NCI-H2227 treated with DMSO at 0.1 percent for 48 hours (cell line): ENCODE measurements at regions not wholly inside any gene's neighbourhood (a gene's known extent, or its start where the extent isn't known, plus 50 kb on each side); places are given as distances from the start of the nearest gene placed in this dataset.
"Not testable (repeated sequence)": the region's sequence is repeated elsewhere in the genome, so short reads cannot be mapped to it uniquely, and the experiment has no call there.

Experiments used
- DNase-seq: peaks from one replicate; lab custom pipeline; 2025; lab: John Stamatoyannopoulos, UW

DNA sequence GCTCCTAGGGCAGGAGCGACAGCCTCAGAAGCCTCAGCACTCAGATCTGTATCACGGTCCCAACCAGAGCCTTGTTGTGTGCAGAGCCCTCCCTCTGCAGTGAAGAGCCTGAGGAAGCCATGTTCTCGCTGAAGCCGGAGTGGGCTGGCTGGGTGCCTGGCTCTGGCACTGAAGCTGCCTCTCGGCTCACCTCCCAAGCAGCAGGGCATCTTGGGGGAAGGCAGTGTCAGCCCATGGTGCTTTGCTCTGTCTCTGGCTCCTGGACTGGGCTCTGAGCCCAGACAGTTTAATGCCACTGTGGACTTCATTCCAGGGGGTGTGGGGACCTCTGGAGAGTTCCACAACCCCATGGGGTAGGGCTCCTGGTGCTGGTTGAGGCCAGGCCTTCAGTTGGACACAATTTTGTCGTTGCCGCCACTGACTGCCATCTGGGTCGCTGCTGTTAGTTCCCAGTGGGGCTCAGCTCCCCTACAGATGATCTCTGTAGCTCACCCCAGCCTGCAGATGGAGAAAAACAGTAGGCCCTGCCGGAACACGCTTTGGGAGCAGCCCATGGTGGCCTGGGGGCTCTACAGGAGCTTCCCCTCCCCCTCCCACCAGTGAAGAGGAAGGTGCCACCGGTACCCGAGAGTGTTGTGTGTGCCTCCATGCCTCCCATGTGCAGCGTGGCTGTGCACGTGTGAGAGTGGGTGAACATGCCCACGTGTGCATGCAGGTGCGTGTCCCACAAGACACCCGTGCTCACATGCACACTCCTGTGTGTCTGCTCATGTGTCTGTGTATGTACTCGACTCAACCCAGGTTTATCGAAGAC is 86.5 kb upstream of the B3GAT1 start:
- DNase-seq: no peak

DNA sequence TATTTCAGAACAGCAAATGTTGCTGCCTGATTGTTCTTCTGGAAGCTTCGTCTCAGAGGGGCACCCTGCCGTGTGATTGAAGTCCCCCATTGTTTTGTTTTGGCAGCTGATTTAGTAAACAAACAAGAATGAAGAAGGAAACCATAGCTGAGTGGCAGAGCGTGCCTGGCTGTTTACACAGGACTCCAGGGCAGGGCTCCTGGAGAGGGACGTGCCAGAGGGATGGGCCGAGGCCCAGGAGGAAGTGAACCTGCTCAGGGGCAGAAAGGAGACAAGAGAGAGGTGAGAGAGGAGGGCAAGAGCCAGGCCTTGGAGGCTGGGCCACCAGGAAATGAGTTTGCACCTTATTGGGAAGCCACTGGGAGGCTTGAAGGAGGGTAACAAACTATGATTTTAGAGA is 85.5 kb upstream of the B3GAT1 start:
- no peak for DNase-seq

DNA sequence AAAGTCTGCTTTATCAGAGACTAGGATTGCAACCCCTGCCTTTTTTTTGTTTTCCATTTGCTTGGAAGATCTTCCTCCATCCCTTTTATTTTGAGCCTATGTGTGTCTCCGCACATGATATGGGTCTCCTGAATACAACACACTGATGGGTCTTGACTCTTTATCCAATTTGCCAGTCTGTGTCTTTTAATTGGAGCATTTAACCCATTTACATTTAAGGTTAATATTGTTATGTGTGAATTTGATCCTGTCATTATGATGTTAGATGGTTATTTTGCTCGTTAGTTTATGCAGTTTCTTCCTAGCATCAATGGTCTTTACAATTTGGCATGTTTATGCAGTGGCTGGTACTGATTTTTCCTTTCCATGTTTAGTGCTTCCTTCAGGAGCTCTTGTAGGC is 84.0 kb upstream of the B3GAT1 start:
- DNase-seq: not testable (repeated sequence)

DNA sequence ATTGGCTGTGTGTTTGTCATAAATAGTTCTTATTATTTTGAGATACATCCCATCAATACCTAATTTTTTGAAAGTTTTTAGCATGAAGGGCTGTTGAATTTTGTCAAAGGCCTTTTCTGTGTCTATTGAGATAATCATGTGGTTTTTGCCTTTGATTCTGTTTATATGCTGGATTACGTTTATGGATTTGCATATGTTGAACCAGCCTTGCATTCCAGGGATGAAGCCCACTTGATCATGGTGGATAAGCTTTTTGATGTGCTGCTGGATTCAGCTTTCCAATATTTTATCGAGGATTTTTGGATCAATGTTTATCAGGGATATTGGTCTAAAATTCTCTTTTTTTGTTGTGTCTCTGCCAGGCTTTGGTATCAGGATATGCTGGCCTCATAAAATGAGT is 82.4 kb upstream of the B3GAT1 start:
- DNase-seq: not testable (repeated sequence)

DNA sequence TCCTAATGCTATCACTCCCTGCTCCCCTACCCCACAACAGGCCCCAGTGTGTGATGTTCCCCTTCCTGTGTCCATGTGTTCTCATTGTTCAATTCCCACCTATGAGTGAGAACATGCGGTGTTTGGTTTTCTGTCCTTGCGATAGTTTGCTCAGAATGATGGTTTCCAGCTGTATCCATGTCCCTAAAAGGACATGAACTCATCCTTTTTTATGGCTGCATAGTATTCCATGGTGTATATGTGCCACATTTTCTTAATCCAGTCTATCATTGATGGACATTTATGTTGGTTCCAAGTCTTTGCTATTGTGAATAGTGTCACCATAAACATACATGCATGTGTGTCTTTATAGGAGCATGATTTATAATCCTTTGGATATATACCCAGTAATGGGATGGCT is 80.4 kb upstream of the B3GAT1 start:
- not testable (repeated sequence) for DNase-seq

DNA sequence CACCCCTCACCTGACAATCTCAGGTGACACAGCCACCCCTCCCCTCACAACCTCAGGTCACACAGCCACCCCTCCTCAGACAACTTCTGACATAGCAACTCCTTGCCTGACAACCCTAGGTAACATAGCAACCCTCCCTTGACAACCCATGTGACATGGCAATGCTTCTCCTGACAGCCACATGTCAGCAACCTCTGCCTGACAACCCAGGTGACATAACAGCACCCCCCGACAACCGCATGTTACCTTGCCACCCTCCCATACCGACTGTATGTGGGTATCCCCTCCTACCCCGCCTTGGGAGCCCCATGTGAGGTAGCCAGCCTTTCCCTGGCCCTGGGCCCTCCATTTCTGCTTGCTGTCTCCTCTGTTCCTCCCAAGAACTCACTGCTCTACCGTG is 77.7 kb upstream of the B3GAT1 start:
- DNase-seq: no peak

DNA sequence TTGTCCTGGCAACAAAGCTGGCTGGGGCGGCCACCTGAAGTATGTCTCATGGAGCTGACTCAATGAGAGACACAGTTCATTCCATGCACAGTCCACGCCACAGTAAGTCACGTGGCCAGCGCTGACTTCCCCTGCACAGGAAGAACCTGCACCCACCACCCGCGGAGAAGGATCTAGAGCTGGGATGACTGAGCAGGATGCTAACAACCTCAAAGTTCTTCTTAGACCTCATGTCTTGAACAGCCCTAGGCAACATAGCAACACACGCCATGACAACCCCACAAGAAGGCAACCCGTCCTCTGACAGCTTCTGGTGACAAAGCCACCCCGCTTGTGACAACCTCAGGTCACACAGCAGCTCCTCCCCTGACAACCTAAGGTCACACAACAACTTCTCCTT is 76.9 kb upstream of the B3GAT1 start:
- no peak for DNase-seq

DNA sequence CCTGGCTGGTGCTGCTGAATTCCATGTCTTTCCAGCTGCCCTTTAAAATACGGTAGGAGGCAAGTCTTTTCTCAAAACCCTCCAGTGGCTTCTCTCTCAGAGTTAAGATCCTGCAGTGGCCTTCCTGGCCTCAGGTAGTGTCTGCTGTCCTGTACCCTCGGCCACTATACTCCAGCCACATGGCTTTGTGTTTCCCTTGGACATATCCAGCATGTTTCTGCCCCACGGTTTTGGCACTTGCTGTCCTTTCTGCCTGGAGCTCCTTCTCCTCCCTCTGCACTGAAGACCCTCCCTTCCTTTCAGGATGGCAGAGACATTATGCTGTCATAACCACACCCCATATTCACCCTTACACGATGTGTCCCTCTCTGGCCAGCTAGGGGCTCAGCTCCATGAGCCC is 76.5 kb upstream of the B3GAT1 start:
- no peak for DNase-seq

DNA sequence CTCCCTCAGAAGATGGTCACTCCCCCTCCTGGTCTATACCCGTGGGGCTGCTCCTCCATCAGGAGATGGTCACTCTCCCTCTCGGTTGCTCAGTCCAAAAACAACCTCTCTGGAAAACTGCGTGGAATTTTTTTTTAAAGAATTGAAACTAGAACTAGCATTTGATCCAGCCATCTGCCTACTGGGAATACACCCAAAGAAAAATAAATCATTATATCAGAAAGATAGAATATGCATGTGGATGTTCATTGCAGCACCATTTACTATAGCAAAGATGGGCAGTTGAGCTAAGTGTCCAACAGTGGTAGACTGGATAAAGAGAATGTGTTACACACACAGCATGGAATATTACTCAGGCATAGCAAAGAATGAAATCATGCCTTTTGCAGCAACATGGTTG is 75.7 kb upstream of the B3GAT1 start:
- DNase-seq: no peak

DNA sequence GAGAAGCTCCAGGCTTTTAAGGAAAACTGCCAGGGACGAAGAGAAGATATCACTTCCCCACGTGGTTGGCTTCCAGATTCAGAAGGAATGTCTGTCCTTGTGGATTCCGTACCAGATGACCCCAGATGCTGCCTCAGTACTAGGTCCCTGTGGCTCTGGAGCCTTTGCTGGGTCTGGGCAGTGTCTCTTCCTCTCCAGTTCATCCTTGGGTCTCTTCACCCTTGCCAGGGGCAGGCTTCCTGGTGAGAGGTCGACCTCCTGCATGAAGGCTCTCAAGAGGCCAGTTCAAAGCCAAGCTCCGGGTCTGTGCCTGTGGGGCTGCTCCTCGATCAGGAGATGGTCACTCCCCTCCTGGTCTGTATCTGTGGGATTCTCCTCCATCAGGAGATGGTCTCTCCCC is 74.7 kb upstream of the B3GAT1 start:
- no peak for DNase-seq

DNA sequence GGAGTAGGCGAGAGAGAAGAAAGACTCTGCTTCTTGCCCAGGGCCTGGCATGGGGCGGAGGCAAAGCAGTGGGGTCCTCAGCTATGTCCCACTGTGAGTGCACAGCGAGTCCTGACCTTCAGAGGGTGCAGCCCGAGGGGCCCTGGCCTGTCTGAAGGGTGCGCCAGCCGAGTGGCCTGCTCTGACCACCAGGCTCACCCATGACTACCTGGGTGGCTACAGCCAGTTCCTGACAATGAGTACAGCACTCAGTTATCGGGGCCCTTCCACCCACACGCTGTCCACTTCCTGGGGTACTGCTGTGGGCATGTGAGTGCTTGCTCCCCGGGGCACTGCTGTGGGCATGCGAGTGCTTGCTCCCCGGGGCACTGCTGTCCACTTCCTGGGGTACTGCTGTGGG is 74.1 kb upstream of the B3GAT1 start:
- no peak for DNase-seq

DNA sequence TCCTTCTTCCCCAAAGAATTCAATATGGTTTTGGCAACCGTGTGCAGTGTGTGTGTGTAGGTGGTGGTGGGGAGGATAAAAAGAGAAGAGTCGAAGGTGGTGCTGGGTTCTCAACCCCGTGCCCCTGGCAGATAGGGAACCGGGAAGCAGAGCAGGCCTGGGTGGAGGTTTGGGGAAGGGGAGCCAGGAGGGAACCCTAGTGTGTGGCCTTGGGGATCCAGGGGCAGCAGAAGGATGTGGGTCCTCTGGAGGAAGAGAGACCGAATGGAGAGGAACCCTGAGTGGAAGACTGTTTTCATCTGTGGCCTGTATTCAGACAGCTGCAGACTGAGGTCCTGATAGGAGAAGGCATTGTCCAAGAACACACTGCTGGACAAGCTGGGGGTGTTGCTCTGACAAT is 73.3 kb upstream of the B3GAT1 start:
- no peak for DNase-seq

DNA sequence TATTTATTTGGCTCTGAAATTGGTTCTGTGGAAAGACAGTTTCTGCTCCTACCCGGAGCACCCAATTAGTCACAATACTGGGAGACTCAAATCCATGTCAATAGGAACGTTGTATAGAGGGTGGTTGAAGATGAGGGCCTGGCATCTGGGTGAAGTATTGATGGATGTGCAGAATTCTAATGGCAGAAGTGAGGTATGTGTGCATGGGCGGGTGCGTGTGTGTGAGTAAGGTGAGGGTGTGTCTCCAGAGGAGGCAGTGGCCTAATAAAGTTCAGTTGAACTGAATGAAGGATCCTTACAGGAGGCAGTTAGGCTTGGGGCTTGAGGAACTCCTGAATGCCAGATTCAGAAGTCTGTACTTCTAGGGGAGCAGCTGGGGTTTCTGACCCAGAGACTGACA is 71.8 kb upstream of the B3GAT1 start:
- no peak for DNase-seq

DNA sequence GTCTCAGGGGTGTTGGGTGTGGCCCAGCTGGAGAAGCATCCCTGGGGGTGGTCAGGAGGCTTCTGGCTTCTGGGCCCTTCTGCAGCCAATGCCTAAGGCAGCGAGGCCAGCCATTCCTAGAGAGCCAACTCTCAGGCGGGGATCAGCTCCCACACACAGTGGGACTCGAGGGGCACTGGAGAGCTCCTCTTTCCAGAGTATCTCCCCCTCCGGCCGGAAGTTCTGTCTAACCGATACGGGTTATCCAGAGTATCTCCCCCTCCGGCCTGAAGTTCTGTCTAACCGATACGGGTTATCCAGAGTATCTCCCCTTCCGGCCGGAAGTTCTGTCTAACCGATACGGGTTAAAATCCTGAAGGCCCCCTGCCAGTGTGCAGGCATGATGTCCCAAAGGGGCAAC is 71.2 kb upstream of the B3GAT1 start:
- no peak for DNase-seq

DNA sequence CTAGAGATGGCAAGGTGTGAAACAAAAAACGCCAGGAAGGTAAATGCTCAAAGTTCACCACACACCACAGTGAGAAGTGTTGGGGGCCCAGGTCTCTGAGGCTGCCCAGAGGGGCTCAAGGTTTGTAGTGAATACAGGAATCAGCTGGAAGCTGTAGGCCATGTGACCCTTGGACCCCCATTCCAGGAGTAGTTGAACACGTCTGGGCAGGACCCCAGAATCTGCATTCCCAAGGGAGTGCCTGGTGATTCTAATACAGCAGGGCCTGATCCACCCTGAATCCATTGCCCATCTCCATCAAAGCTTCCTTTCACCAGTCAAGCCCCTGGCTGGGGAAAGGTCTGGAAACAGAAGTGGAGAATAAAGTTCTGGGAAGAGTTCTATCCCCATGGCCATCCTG is 70.8 kb upstream of the B3GAT1 start:
- DNase-seq: no peak

DNA sequence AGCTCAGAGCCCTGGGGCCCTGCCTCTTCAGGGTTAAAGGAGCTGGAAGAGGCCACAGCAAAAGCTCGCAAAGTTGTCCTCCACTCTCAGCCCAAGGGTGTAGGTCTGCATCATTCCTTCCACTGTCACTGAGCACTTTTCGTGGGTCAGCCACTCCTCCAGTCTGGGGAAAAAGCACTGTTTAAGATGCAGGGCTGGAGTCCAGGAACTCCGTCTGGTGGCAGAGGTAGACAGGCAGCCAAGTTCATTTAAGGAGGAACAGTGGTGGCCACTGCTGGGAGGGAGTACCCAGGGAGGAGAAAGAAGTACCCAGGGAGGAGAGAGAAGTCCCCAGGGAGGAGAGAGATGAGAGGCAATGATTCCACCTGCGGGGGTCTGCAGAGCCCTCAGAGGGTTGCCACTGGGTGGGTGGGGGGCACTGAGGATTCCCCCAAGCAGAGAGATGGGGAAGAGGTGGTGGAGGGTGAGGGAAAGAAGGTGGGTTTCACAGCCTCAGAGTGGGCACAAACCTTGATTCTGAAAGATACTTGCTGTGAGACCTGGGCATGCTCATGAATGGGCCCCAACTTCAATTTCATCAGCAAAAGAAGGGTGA is 70.0 kb upstream of the B3GAT1 start:
- no peak for DNase-seq

DNA sequence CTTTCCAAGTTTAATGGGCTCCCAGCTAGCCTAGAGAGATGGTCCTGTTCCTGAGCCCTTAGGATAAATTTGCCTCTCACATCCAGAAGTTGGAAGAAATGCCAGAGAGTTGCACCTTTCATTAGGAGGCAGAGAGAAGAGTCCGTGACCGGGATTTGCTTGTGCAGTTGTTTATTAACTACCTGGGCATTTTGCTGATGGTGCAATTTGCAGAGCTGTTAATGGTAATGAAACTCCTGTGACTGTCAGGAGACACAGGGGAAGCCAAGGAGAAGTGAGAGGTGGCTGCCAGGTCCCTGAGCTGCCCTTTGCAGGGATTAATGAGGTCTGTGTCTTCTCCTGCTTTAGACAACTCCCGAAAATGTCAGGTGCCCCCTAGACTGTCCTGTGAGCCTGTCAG is 69.1 kb upstream of the B3GAT1 start:
- no peak for DNase-seq

DNA sequence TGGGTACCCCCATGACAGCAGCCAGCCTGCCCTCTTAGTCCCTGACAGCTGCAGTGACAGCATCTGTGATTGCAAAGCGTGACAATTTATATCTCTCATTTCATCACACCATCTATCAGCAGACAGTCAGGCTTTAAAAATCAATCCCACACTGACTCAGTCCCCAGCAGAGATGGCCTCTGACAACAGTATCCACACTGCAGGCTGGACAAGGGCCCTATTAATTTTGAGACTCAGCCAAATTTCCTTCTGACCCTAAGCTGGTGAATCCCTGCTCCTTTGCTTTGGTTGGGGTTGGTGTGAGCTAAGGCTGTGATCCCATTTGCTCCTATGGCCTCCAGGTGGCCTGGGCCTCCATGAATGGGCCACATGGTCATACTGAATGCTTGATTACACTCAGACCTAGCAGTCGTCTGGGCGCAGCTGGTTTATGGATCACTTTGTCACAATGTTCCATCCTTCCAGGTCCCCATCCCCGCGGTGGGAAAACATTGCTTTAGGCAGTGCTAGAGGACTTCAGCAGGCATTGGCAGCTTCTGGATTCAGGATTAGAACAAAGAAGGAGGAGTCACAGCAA is 68.2 kb upstream of the B3GAT1 start:
- no peak for DNase-seq

DNA sequence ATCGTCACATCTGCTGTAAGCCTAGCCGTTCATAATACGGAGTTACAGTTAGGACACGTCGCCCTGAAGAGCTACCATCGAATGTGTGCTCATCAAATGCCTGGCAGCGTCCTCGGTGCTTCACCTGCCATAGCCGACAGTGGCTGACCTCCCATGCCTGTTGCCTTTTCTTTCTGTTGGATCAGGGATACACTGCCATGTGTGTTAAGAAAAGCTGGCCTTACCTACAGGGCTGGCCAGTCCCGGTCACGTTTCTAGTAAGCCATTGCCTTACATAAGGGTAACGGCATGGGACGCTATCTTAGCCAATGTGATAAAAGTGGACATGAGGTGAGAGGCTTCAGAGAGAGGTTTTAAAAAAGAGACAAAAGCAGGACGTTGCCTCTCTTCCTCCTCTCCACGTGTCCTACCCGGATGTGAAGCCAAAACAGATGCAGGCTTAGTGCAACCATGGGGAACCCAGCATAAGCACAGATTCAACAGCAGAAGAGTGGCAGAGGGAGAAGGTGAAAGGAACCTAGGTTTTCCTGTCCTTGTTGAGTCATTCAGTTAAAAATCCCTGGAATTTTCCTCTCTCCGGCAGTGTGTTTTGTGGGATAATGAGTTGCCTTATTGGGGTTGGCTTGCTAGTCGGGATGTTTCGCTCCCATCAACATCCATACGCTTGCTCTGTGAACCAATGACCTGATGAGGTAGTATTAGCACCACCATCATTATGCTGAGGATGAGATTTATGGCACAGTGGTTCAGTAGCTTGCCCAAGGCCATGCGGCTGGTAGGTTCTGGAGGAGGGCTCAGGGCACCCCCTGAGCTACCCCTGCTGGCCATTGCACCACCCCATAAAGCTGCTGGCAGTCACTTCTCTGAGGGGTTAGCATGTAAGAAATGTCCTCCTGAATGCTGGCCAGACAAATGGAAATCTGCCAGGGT is 67.4 kb upstream of the B3GAT1 start:
- DNase-seq: no peak

DNA sequence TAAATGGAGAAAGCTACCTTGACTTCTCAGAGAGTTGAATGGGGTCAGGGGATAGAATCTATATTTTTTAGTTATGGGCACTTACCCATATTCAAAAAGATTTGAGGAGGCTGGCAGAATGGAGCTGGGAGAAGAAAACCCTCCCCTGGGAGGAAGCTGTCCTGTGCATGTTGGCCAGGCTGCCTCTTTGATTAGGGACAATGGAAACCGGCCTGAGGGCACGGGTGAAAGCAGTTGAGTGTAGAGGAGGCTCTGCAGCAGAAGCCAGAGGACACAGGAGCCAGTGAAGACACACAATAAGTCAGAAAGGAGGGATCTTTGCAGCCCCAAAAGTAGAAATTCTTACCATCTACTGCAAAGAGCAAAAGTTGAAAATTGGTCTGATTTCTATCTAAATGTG is 66.6 kb upstream of the B3GAT1 start:
- no peak for DNase-seq

DNA sequence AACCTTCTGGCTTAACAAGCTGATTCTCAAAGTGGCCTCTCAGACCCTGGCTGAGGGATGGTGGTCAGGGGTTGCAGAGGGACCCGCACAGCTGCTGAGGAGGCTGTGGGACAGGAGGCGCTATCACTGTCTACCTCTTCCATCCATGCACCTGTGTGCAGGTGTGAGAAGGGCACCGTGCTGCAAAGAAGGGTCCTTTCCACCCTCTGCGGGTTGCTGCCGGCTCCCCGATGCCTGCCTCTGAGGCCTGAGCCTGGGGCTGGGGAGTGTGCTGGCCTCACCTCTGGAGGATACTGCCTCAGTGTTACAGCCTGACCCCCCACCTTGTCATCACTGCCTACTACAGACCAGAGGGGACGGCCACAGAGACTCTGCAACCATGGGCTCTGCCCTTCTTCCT is 66.1 kb upstream of the B3GAT1 start:
- DNase-seq: no peak

DNA sequence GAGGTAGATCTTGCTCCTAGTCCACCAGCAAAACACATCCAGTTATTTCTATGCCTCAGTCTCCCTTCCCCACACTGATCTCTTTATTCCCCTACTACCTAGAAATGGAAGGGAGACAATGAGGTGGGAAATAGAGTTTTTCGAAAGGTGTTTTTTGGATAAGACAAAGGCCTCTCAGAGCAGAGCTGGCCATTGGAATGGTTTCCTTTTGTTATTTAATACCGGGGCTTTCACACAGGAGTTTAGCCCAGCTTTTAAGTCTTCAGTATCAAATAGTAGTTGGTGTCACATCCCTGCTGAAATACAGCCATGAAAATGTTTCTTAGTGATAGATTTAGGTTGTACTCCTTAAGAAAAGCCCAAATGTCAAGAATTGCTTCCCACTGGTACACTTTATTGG is 65.4 kb upstream of the B3GAT1 start:
- no peak for DNase-seq
